HCT116 (cell line): ENCODE measurements at regions not wholly inside any gene's neighbourhood (a gene's known extent, or its start where the extent isn't known, plus 50 kb on each side); places are given as distances from the start of the nearest gene placed in this dataset.

Experiments
- ATAC-seq: fragments of 200-7000 bp; cut with Tn5 transposase; 2 replicates; pipeline ENCODE4 v1.9.1; 2020; ENCODE audit warnings: mild to moderate bottlenecking, moderate library complexity
- BruUV-seq: library from RNA; stranded (reverse); fragments of 400-500 nt; replicated peaks from 2 replicates; lab custom pipeline; 2021; lab: Mats Ljungman, UMichigan
- CTCF ChIA-PET: fragments of 300-600 bp; sonication (Branson Sonifier 250); formaldehyde crosslinking; loops from one replicate; lab custom pipeline; 2021; ENCODE audit warnings: antibody characterized with exemption; lab: Charles Lee
- POLR2A ChIA-PET: fragments of 300-600, 350-600 bp; sonication (Branson Sonifier 250); formaldehyde crosslinking; loops from one replicate; lab custom pipeline; 2021; ENCODE audit warnings: antibody characterized with exemption; lab: Charles Lee
- RAD21 ChIA-PET, 2 experiments: fragments of 300-600 bp; sonication (Branson Sonifier 250); formaldehyde crosslinking; loops; one replicate each; lab custom pipeline; 2023; ENCODE audit warnings: low total read pairs in 2 of 2; ENCODE audit not compliant: uncharacterized antibody in 2 of 2, unreplicated experiment in 2 of 2, low non-redundant PET in 1 of 2; lab: Charles Lee
- DNase-seq: peaks from one replicate; pipeline ENCODE4 v3.0.0-alpha.2; 2010; ENCODE audit warnings: low read depth, low spot score
- H2AFZ ChIP-seq: fragments of 200-600 bp; shearing (Covaris generic), sonication (generic); 2 replicates; pipeline ENCODE4 v1.6.1; 2017; ENCODE audit warnings: low read depth, mixed run types, mixed read lengths, antibody characterized with exemption, low read length; ENCODE audit not compliant: poor library complexity, severe bottlenecking
- H3K27ac ChIP-seq: 2 replicates; pipeline ENCODE4 v1.5.1; 2012; ENCODE audit warnings: low read depth, low read length
- H3K27me3 ChIP-seq: fragments of 200-600 bp; sonication (generic); 2 replicates; pipeline ENCODE4 v1.6.1; 2016; ENCODE audit warnings: mixed run types, low read length, mixed read lengths; ENCODE audit not compliant: insufficient read depth
- H3K36me3 ChIP-seq, 2 experiments: fragments of 200-500 bp in 1 of 2; fragments of 200-600 bp in 1 of 2; sonication (Bioruptor generic) in 1 of 2; sonication (generic) in 1 of 2; 2 replicates each; pipeline versions ENCODE4 v1.5.1 to v1.6.1; 2014 to 2016; ENCODE audit warnings: low read length in 2 of 2, inconsistent platforms in 1 of 2, mixed read lengths in 1 of 2, mixed run types in 1 of 2; ENCODE audit not compliant: insufficient read depth in 2 of 2, control insufficient read depth in 1 of 2
- H3K4me1 ChIP-seq, 2 experiments: fragments of 200-600 bp in 1 of 2; sonication (generic) in 1 of 2; 2 replicates each; pipeline versions ENCODE4 v1.5.1 to v1.6.1; 2012 to 2017; ENCODE audit warnings: low read length in 2 of 2, inconsistent platforms in 1 of 2, mild to moderate bottlenecking in 1 of 2, mixed read lengths in 1 of 2, mixed run types in 1 of 2, moderate library complexity in 1 of 2; ENCODE audit not compliant: insufficient read depth in 2 of 2, control insufficient read depth in 1 of 2
- H3K4me2 ChIP-seq: fragments of 200-600 bp; sonication (generic); 2 replicates; pipeline ENCODE4 v1.6.1; 2017; ENCODE audit warnings: mixed run types, low read length, mixed read lengths
- H3K4me3 ChIP-seq, 2 experiments: fragments of 200-600 bp in 1 of 2; sonication (generic) in 1 of 2; replicated peaks in 1 of 2; 2 replicates each; pipeline ENCODE4 v1.5.1; 2011 to 2016; ENCODE audit warnings: low read length in 2 of 2, control low read depth in 1 of 2, low read depth in 1 of 2, mild to moderate bottlenecking in 1 of 2, mixed read lengths in 1 of 2, mixed run types in 1 of 2
- H3K79me2 ChIP-seq: fragments of 200-600 bp; sonication (generic); 2 replicates; pipeline ENCODE4 v1.6.1; 2017; ENCODE audit warnings: mild to moderate bottlenecking, mixed run types, low read length, moderate library complexity, mixed read lengths; ENCODE audit not compliant: insufficient read depth
- H3K9ac ChIP-seq: fragments of 200-600 bp; sonication (generic); 2 replicates; pipeline ENCODE4 v1.6.1; 2016; ENCODE audit warnings: low read length, mixed read lengths
- H3K9me2 ChIP-seq: fragments of 200-600 bp; sonication (generic), shearing (Covaris generic); 2 replicates; pipeline ENCODE4 v1.6.1; 2017; ENCODE audit warnings: mixed run types, mild to moderate bottlenecking, moderate library complexity; ENCODE audit not compliant: insufficient read depth
- H3K9me3 ChIP-seq, 2 experiments: fragments of 200-500 bp in 1 of 2; fragments of 200-600 bp in 1 of 2; sonication (Bioruptor generic) in 1 of 2; sonication (generic) in 1 of 2; 2 replicates each; pipeline ENCODE4 v1.6.1; 2014 to 2017; ENCODE audit warnings: low read length in 2 of 2, mixed read lengths in 2 of 2, inconsistent platforms in 1 of 2, low read depth in 1 of 2, mild to moderate bottlenecking in 1 of 2, mixed run types in 1 of 2, moderate library complexity in 1 of 2; ENCODE audit not compliant: control insufficient read depth in 1 of 2, insufficient read depth in 1 of 2
- H4K20me1 ChIP-seq: fragments of 200-600 bp; sonication (generic), shearing (Covaris generic); 2 replicates; pipeline ENCODE4 v1.6.1; 2017; ENCODE audit warnings: mixed run types, mild to moderate bottlenecking, moderate library complexity; ENCODE audit not compliant: insufficient read depth
- EGR1 ChIP-seq: IDR thresholded peaks from 2 replicates; pipeline ENCODE4 v1.6.1; 2012; ENCODE audit warnings: low read depth
- FOSL1 ChIP-seq: IDR thresholded peaks from 2 replicates; pipeline ENCODE4 v1.6.1; 2012; ENCODE audit warnings: low read depth
- POLR2A ChIP-seq: IDR thresholded peaks from 2 replicates; pipeline ENCODE4 v1.7.0; 2011; ENCODE audit warnings: borderline replicate concordance; ENCODE audit not compliant: insufficient read depth, insufficient read length; ENCODE audit errors: extremely low read depth
- SP1 ChIP-seq: IDR thresholded peaks from 2 replicates; pipeline ENCODE4 v1.6.1; 2012; ENCODE audit warnings: low read depth
- YY1 ChIP-seq: IDR thresholded peaks from 2 replicates; pipeline ENCODE4 v1.6.1; 2011; ENCODE audit warnings: low read length, low read depth, moderate library complexity, mild to moderate bottlenecking; ENCODE audit not compliant: insufficient replicate concordance; ENCODE audit errors: extremely low read depth
- ZFX ChIP-seq: fragments of 450-650 bp; IDR thresholded peaks from 2 replicates; pipeline ENCODE4 v1.6.1; 2017
- intact Hi-C: fragments of 100-400 bp; cut with micrococcal nuclease; formaldehyde crosslinking; loops from 2 replicates; pipeline ENCODE4 v1.10.0; 2022
- TF ChIP-seq, protein P1 (sequence below): IDR thresholded peaks from 2 replicates; pipeline ENCODE4 v1.6.1; 2012
- TF ChIP-seq, protein P2 (sequence below): IDR thresholded peaks from 2 replicates; pipeline ENCODE4 v1.6.1; 2012
- TF ChIP-seq, protein P3 (sequence below): IDR thresholded peaks from 2 replicates; pipeline ENCODE4 v1.6.1; 2012; ENCODE audit warnings: low read depth

DNA sequence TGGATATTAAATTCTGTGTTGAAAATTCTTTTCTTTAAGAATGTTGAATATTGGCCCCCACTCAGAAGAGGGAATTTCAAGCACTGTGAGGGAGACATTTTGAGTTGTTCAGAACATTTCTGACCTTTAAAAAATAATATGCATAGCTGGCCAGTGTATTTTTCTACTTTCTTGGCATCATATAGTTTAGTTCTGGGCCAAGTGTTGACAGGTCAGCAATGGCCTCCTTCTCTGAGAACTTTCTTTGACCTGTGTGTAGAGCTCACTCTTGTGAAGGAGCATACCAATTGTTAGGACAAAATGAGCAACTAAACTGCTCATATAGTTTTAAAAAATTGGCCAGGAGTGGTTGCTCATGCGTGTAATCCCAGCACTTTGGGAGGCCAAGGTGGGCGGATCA lies 376.0 kb downstream of the LRRC70 start (continued):
- TF ChIP-seq, protein P1, sequence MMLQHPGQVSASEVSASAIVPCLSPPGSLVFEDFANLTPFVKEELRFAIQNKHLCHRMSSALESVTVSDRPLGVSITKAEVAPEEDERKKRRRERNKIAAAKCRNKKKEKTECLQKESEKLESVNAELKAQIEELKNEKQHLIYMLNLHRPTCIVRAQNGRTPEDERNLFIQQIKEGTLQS: no peak
- TF ChIP-seq FOSL1: no peak
- TF ChIP-seq, protein P2, sequence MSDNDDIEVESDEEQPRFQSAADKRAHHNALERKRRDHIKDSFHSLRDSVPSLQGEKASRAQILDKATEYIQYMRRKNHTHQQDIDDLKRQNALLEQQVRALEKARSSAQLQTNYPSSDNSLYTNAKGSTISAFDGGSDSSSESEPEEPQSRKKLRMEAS: no peak
- no peak for TF ChIP-seq ZFX
- TF ChIP-seq POLR2A: no peak
- no peak for TF ChIP-seq EGR1

DNA sequence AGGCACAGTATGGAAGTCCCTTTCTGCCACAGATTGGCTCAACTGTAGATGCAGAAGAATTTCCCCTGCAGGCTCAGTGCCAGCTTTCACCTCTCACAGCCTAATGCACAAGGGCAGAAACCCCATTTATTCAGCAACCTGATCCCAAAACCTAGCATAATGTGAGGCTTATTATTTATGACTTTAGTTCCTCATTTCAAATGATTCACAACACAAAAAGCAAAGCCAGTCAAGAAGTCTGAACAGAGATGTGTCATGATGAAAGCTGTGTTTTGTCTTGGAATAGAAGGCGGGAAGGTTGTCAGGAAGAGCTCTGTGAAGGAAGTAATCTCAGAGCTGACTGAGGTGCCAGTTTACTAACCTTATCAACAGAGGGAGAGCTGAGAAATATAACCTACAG lies 369.7 kb downstream of the LRRC70 start:
- POLR2A ChIA-PET: no interaction called here
- BruUV-seq: no TSS peak
- Histone ChIP-seq H3K27ac (no peak overlapping the region), H3K4me3 (no peak overlapping the region), H2AFZ (no peak overlapping the region), H3K9ac (no peak overlapping the region), H3K27me3 (no peaks in the 10 kb centered on the region), H3K4me1 (no peaks in the 10 kb centered on the region), H3K9me3 (no peaks in the 10 kb centered on the region), H3K79me2 (no peaks in the 10 kb centered on the region), H3K4me2 (no peak overlapping the region), H3K36me3 (no peaks in the 10 kb centered on the region), H3K9me2 (no peaks in the 10 kb centered on the region), H4K20me1 (no peaks in the 10 kb centered on the region)
- intact Hi-C loops: no loop called here
- ATAC-seq (no peak), DNase-seq (no peak)
- RAD21 ChIA-PET: no interaction called here
- TF ChIP-seq YY1: no peak
- TF ChIP-seq, protein P3, sequence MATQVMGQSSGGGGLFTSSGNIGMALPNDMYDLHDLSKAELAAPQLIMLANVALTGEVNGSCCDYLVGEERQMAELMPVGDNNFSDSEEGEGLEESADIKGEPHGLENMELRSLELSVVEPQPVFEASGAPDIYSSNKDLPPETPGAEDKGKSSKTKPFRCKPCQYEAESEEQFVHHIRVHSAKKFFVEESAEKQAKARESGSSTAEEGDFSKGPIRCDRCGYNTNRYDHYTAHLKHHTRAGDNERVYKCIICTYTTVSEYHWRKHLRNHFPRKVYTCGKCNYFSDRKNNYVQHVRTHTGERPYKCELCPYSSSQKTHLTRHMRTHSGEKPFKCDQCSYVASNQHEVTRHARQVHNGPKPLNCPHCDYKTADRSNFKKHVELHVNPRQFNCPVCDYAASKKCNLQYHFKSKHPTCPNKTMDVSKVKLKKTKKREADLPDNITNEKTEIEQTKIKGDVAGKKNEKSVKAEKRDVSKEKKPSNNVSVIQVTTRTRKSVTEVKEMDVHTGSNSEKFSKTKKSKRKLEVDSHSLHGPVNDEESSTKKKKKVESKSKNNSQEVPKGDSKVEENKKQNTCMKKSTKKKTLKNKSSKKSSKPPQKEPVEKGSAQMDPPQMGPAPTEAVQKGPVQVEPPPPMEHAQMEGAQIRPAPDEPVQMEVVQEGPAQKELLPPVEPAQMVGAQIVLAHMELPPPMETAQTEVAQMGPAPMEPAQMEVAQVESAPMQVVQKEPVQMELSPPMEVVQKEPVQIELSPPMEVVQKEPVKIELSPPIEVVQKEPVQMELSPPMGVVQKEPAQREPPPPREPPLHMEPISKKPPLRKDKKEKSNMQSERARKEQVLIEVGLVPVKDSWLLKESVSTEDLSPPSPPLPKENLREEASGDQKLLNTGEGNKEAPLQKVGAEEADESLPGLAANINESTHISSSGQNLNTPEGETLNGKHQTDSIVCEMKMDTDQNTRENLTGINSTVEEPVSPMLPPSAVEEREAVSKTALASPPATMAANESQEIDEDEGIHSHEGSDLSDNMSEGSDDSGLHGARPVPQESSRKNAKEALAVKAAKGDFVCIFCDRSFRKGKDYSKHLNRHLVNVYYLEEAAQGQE: no peak
- TF ChIP-seq, protein P2: no peak
- no peak for TF ChIP-seq SP1
- CTCF ChIA-PET: no interaction called here
